ENCODE measurements at regions not wholly inside any gene's neighbourhood (a gene's known extent, or its start where the extent isn't known, plus 50 kb on each side); places are given as distances from the start of the nearest gene placed in this dataset.

GRCh38 chr20:48319943-48320584, 507.7 kb downstream of the PREX1 start:
- no peak for TF ChIP-seq CTCF (IDR thresholded peaks at IDR 0.05; ENCODE audit: low read length, missing control alignments)

GRCh38 chr20:48317578-48317977, 510.2 kb downstream of the PREX1 start:
- DNase-seq (ENCODE audit: low read depth), result no peak
- H3K4me3 ChIP-seq (replicated peaks; ENCODE audit: low read depth, low read length), result no peak overlapping the region
- TF ChIP-seq CTCF (IDR thresholded peaks at IDR 0.05; ENCODE audit: low read length, missing control alignments), result no peak

More at GRCh38 chr20:48319943-48320584, 507.7 kb downstream of the PREX1 start:
- DNase-seq (ENCODE audit: low read depth), result no peak
- no peak overlapping the region for H3K4me3 ChIP-seq (replicated peaks; ENCODE audit: low read depth, low read length)

- no peak overlapping the region for H3K4me3 ChIP-seq (replicated peaks; ENCODE audit: low read depth, low read length)
- DNase-seq (ENCODE audit: low read depth), result no peak
- no peak for TF ChIP-seq CTCF (IDR thresholded peaks at IDR 0.05; ENCODE audit: low read length, missing control alignments)
Observed at GRCh38 chr20:48314925-48315592, 512.7 kb downstream of the PREX1 start.

DNA sequence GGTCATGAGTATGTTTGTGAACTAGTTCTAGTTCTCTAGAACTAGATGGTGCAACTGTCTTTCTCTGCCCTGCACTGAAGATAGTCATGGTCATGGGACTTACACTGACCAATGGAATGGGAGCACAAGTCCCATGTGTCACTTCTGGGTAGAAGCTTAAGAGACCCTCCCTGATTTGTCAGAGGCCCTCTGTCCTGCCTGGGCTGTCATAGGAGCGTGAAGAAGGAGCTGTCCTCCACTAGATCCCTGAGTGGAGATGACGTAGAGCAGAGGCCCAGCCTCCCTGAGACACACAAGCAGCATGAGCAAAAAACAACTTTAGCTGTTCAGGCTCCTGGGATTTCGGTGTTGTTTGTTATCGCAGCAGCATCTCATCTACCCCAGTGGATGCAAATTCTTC, 514.5 kb downstream of the PREX1 start:
- H3K4me3 ChIP-seq (replicated peaks; ENCODE audit: low read depth, low read length), result no peak overlapping the region
- no peak for DNase-seq (ENCODE audit: low read depth)
- TF ChIP-seq CTCF (IDR thresholded peaks at IDR 0.05; ENCODE audit: low read length, missing control alignments), result no peak

DNA sequence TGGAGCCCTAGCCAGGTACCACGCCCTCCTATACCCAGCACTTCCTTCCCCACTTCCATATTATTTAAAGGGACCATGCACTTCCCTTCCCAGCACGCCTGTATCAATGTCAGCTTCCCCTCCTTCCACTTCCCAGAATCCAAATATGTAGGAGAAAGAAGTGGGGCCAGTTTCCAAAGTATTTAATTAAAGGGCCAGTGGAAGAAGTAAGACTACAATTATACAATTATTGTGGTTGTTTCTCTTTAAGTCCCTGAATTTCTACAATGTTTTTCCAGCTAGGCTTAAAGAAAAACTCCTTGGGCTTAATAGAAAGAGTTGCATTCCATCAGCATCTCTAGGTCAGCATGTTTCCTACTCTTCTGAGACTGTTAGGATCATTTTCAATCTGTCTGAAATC, 515.8 kb downstream of the PREX1 start:
- no peak overlapping the region for H3K4me3 ChIP-seq (replicated peaks; ENCODE audit: low read depth, low read length)
- no peak for DNase-seq (ENCODE audit: low read depth)
- TF ChIP-seq CTCF (IDR thresholded peaks at IDR 0.05; ENCODE audit: low read length, missing control alignments), result no peak

DNA sequence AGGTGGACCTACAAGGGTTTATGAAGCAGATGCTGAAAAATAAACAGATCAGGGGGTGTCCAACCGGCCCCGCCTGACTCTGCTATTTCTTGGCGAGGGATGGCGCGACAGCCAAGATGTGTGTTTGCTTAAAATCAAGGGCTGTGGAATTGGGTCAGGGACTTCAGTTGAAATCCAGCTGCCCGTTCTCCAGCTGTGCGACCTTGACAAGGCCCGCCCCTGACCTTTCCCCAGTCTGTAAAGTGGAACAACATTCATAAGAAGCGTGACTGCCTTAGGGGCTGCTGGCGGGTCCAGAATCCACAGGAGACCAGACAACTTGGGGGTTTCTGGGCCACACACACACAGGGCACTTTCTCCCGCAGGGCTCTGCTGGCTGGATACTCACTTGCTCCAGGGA, 517.5 kb downstream of the PREX1 start:
- no peak for TF ChIP-seq CTCF (IDR thresholded peaks at IDR 0.05; ENCODE audit: low read length, missing control alignments)
- DNase-seq (ENCODE audit: low read depth), result no peak
- no peak overlapping the region for H3K4me3 ChIP-seq (replicated peaks; ENCODE audit: low read depth, low read length)

DNA sequence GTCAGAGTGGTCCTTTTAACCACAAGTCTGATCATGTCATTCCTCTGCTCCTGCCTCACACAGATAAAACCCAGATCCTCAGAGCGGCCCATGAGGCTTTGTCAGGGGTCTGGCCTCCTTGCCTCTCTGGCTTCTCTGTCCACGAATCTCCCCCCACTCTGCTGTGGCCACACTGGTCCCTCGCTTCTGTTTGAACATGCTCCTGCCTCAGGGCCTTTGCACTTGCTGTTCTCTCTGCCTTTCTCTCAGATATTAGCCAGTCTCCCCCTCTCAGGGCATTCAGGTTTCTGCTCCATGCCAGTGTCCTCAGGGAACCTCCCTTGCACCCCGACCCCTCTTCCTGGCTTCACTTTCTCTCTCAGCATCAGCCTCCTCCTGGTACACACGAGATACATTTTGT, 518.5 kb downstream of the PREX1 start:
- no peak for TF ChIP-seq CTCF (IDR thresholded peaks at IDR 0.05; ENCODE audit: low read length, missing control alignments)
- no peak overlapping the region for H3K4me3 ChIP-seq (replicated peaks; ENCODE audit: low read depth, low read length)
- no peak for DNase-seq (ENCODE audit: low read depth)

All from fibroblast of pulmonary artery (primary cell).